ENCODE measurements at regions not wholly inside any gene's neighbourhood (a gene's known extent, or its start where the extent isn't known, plus 50 kb on each side); places are given as distances from the start of the nearest gene placed in this dataset.
"Not testable (repeated sequence)": the region's sequence is repeated elsewhere in the genome, so short reads cannot be mapped to it uniquely, and the experiment has no call there.

DNA sequence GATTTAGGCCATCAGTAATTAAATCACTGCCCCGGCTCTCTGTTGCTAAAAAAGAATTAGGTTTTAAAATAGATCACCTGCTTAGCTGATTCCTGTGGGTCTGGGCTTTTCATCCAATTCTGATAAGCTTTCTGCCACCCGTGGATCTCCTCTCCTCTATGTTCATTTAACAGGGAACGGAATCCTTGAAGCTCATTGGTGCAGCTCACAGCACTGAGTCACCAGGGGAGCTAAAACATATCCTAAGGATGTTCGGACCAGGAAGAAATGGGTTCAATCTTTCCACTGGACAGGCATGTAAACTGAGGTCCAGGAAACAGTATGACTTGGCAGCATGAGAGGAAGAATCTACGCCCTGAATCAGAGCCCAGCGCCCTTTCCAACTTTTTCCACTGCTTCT is 267.1 kb upstream of the GRIA1 start:
- no peak for DNase-seq

DNA sequence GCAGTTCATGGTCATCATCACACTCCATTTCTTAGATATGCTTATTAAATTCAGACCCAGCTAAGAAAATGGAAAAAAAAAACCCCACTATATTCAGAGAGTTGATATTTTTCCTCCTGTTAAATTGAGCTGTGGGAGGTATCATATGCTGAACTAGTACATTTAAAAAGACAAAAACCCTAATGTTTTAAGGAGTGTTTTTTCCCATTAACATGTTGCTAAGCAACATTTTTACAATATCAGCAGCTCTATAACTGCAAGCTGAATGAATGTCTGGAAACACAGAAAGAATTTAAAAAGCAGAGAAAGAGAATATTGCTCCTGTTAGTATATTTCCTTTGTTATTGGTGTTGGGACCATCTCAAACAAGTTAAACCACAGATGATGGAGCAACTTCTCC is 265.8 kb upstream of the GRIA1 start:
- DNase-seq: peak in 1 of 51 donors; percentile 4

- DNase-seq: peak in 1 of 51 donors; percentile 39
These were observed 256.5 kb upstream of the GRIA1 start for GRCh38 chr5:153233933-153234332.

- DNase-seq: no peak
These were observed 254.2 kb upstream of the GRIA1 start for GRCh38 chr5:153236319-153236718.

DNA sequence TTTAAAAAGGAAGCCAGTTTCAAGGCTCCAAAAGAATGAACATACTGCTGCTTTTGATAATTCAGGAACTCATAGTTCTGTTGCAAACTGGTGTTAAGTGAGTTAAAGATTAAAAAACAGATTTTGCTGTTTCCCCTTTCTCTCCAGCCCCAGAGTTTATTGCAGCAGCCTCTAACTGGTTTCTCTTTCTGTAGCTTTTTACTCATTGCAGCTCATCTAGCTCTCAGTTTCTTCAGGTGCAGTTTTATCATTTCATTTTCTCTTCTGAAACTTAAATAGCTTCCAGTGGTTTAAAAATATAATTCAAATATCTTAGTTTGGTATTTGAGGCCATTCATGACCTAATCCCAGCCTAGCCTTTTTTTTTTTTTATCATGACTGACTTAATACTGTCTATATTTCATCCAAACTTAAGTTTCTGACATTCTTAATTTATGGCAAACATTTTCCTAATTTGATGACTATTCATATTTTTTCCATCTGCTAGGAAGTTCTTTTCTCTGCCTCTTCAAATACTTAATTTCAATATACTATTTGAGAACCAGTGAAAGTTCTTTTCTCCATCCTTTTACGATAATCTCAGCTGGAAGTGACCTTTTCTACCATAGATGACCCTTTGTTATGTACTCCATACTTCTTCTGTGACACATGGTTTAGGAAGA is 252.7 kb upstream of the GRIA1 start:
- no peak for DNase-seq

DNA sequence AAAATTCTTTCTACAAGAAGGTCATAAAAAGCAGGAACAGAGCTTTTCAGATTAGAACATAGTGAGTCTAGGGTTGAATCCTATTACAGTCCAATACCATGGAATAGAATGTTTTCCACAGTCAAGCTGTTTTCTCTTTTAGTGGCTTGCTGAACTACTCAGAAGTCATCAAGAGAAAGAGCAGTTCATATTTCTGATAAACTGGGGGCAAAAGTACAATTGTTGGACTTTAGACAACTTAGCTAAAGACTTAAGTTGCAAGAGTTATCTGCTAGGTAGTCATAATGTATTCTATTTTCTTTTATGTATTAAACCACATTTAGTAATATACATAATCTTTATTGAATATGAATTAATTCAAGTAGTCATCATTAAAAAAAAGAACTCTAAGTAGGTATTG is 233.1 kb upstream of the GRIA1 start:
- no peak for DNase-seq

DNA sequence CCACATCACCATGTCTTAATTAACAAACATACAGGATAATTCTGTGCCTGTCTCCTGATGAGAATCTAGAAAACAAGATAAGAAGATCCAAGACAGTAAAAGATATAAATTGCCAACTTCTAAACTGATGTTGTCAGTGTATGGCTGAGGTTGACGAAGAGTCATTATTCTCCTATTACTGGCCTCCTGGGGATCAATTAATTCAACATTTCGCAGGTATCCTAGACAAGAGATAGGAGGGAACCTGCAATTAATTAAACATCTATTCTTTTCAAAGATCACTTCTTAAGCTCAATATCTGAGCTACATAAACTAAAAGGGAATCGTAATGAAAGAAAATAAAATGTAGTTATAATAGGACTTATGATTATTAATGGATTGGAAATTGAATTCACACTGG is 232.0 kb upstream of the GRIA1 start:
- DNase-seq: no peak

- no peak for DNase-seq
These were observed 223.0 kb upstream of the GRIA1 start for GRCh38 chr5:153267506-153267905.

DNA sequence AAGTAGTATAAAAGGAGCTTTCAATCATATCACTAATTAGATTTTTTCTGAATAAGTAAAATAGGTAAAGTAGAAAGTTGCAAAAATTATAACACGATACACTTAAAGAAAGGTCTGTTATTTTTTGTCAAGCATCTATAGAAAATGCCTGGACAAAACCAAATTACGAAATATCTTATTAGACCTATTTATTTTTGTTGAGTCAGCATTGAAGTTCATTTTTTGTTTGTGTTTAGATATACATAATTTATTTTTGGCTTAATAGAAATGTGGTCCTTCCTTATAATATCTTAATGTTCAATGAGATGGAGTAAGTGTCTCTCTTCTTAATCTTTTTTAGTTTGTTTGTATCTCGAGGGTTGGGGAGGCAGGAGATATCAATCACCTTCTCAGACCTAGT is 214.8 kb upstream of the GRIA1 start:
- no peak for DNase-seq

DNA sequence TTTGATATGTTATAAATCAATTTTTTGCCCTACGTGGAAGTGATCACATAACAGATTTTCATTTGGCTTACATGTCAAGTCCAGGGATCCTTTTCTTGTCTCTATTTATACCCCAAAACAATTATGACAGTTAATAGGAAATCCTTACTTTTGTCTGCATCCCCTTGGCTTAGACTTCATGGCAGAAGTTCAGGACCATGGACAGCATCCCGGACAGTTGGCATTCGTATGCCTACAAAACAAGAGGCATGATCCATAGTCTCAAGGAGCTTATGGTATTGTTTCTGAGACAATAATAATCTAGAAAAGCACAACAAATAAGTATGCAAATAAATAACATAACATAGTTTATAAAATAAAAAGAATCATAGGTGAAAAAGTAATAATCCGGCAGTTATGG is 214.3 kb upstream of the GRIA1 start:
- DNase-seq: peak in 3 of 51 donors; percentile 1 to 7 (median 1)

DNA sequence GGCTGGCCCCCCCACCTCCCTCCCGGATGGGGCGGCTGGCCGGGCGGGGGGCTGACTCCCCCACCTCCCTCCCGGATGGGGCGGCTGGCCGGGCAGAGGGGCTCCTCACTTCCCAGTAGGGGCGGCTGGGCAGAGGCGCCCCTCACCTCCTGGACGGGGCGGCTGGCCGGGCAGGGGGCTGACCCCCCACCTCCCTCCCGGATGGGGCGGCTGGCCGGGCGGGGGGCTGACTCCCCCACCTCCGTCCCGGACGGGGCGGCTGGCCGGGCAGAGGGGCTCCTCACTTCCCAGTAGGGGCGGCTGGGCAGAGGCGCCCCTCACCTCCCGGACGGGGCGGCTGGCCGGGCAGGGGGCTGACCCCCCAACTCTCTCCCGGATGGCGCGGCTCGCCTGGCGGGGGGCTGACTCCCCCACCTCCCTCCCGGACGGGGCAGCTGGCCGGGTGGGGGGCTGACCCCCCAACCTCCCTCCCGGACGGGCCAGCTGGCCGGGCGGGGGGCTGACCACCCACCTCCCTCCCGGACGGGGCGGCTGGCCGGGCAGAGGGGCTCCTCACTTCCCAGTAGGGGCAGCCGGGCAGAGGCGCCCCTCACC is 194.1 kb upstream of the GRIA1 start:
- not testable (repeated sequence) for DNase-seq

GRCh38 chr5:153299891-153300290 is 190.6 kb upstream of the GRIA1 start:
- no peak for DNase-seq

DNA sequence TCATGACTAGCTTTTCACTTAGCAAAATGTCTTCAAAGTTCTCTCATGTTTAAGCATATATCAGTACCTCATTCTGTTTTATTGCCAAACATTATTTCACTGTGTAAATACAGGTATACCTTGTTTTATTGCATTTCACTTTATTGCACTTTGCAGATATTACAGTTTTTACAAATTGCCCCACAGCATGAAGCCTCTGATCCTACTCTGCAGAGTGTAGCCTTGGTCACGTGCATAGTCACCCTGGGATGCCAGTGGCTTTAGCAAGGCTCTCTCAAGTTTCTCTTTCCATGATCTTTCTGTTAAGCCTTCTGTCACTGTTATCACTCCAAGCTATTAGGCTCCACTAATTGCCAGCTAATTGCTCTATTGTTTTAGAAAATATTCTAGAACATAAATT is 182.2 kb upstream of the GRIA1 start:
- no peak for DNase-seq

GRCh38 chr5:153318556-153318955 is 171.9 kb upstream of the GRIA1 start:
- DNase-seq: no peak

GRCh38 chr5:153321478-153321877 is 169.0 kb upstream of the GRIA1 start:
- DNase-seq: no peak

DNA sequence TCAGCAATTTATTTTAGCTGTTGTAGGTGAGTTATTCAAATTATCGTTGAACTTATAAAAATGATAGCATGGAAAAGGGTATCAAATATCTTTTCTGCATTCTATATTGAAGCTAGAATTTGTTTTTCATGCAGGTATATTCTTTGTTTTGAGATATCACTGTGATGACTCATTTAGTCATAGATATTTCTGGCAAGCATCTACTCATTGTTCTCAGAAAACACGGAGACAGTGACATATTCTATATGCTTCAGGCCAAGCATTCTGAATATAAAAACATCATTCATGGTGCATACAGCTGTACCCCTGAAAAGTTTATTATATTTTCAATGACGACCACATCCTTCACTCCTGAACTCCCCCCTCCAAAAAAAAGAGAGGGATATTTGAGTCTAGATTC is 150.3 kb upstream of the GRIA1 start:
- DNase-seq: no peak

- no peak for DNase-seq
These were observed 149.7 kb upstream of the GRIA1 start for GRCh38 chr5:153340738-153341137.

DNA sequence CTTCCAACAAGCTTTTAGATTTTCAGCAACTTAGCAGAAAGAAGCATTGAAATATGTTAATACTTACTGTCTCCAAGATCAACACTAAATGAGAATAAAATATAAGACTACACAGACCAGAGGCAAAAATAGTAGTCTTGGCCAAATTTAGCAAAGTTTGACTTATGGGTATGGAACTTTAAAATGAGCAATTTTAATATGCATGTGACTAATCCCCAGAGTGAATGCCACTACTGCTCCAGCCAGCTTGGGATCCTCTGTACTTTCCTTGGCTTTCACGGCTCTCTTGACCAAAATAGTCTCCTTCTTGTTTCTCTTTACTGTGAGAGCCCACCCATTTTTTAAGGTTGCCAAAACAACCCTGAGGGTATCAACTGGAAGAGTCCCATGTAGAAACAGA is 148.0 kb upstream of the GRIA1 start:
- DNase-seq: no peak

- no peak for DNase-seq
These were observed 142.9 kb upstream of the GRIA1 start for GRCh38 chr5:153347611-153348010.

- no peak for DNase-seq
These were observed 140.1 kb upstream of the GRIA1 start for GRCh38 chr5:153350175-153350883.

DNA sequence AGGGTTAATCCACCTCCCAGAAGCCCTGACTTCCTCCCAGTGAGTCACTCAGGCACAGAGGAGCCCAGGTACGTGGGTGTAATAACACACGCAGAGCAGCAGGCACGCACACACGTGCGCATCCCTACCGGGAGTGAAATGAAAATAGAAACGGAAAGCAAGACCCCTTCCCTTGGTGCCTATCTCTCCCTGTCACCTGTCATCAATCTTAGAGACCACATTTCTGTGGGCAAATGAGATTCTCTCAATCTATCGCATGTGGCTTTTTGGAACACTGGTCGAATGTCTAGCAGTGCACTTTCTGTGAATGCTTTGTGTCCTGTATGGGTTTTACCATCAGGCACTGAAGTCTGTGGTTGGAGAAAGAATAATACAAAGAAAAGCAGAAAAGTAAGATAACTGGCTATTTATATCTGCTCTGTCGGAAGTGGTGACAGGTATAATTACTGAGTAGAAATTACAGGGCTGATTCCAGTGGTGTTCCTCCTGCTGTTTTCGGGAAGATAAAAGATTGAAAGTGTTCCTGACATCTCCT is 137.7 kb upstream of the GRIA1 start:
- DNase-seq: peak in 2 of 51 donors; percentile 27 to 45

- DNase-seq: no peak
These were observed 132.9 kb upstream of the GRIA1 start for GRCh38 chr5:153357493-153358112.
